Breast epithelium (tissue), 3 donors: ENCODE measurements at regions not wholly inside any gene's neighbourhood (a gene's known extent, or its start where the extent isn't known, plus 50 kb on each side); places are given as distances from the start of the nearest gene placed in this dataset.

Experiments
- CTCF ChIP-seq, 3 donors: fragments of 450-650 bp; IDR thresholded peaks; one replicate each; pipeline ENCODE4 v1.5.1; 2016 to 2017; ENCODE audit warnings: antibody characterized with exemption in 3 of 3, mild to moderate bottlenecking in 3 of 3, moderate library complexity in 3 of 3
- POLR2AphosphoS5 ChIP-seq, 3 donors: sonication (generic); formaldehyde crosslinking; IDR thresholded peaks; one replicate each; pipeline ENCODE4 v1.6.1; 2017; ENCODE audit warnings: antibody characterized with exemption in 3 of 3

DNA sequence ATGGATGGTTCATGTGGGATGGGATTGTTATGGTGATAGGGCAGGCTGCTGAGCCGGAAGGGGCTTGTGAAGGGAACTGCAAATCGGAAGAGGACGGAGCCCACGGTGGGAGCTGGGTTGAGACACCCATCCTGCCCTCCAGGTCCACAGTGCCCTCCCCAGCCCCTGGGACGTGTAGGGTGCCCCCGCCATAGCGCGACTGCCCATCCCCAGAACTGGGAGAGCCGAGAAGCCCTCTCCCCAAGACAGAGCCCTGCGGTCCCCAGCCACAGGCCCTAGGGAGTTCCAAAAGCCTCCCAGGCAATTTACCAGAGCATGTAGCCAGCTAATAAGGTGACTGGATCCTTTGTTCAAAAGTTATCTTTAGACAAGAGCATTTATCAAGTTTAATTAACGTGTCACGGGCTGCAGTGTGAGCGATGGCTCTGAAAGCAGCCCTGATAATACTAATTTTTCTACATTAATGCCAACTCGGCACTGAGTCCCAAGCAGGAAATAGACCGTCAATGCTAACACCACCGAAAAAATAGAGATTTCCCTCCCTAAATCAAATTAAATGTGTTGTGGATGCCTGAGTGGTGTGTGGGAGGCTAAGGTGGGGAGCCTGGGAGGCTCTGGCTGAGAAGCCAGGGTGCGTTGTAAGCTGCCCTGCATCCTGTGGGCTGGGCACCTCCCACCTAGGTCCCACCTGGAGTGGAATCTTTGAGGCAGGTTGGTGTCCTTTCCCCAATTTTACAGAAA lies 76.8 kb upstream of the RTL6 start:
- TF ChIP-seq CTCF (IDR thresholded peaks at IDR 0.05), result no peak
- TF ChIP-seq POLR2AphosphoS5 (IDR thresholded peaks at IDR 0.05), result no peak
